IPS-18a (cell line): ENCODE measurements at regions not wholly inside any gene's neighbourhood (a gene's known extent, or its start where the extent isn't known, plus 50 kb on each side); places are given as distances from the start of the nearest gene placed in this dataset.
"Not testable (repeated sequence)": the region's sequence is repeated elsewhere in the genome, so short reads cannot be mapped to it uniquely, and the experiment has no call there.

ENCODE experiments used
- H3K27ac ChIP-seq: one replicate; pipeline ENCODE4 v1.5.1; 2013; ENCODE audit warnings: low read length
- H3K27me3 ChIP-seq: one replicate; pipeline ENCODE4 v1.6.1; 2013; ENCODE audit warnings: mild to moderate bottlenecking, low read length; ENCODE audit not compliant: control insufficient read depth, insufficient read depth
- H3K36me3 ChIP-seq: one replicate; pipeline ENCODE4 v1.6.1; 2013; ENCODE audit warnings: low read depth, low read length; ENCODE audit not compliant: control insufficient read depth
- H3K4me1 ChIP-seq: one replicate; pipeline ENCODE4 v1.6.1; 2013; ENCODE audit warnings: low read depth, low read length; ENCODE audit not compliant: control insufficient read depth
- H3K4me3 ChIP-seq: one replicate; pipeline ENCODE4 v1.5.1; 2013; ENCODE audit warnings: low read length
- H3K9ac ChIP-seq: one replicate; pipeline ENCODE4 v1.6.1; 2013; ENCODE audit warnings: mild to moderate bottlenecking, low read length, moderate library complexity
- H3K9me3 ChIP-seq: one replicate; pipeline ENCODE4 v1.6.1; 2013; ENCODE audit warnings: low read depth, low read length; ENCODE audit not compliant: control insufficient read depth

DNA sequence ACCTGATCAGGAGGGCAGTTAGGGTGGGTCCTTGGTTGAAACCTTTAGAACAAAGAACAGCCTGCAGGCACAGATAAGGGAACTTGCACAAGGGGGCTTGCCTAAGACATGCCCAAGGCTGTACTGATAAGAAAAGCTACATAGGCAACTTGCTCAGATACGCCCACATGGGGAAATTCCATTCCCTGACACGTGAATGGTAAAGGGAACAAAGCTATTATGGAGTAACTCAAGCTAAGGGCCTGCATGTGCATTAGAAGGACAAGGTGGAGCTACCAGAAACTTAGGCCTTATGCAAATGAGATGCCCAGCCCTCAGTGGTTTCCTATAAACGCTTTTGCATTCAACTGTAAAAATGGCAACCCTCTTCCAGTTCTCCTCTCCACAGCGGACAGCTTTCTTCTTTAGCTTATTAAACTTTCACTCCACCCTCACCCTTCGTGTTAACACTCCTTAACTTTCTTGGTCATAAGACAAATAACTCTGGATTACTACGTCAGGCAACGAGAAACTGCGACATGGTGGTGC lies 1192.1 kb upstream of the CELF2 start:
- no peak overlapping the region for H3K4me3 ChIP-seq
- no peak overlapping the region for H3K9ac ChIP-seq
- H3K27ac ChIP-seq, result no peak overlapping the region

DNA sequence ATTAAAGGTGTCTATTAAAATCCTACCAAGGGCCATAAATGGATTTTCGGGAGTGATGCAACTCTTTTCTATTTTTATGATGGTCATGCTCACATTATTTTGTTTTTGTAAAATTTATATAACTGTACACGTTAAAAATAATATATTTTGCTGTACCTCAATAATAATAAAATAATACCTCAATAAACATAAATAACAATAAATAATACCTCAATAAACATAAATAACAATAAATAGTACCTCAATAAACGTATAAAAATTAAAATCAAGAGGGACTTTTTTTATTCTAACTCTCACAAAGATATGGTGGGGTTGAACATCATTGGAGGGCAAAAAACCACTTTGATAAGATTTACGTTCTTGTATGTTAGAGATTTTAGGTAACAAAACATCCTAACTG lies 1189.6 kb upstream of the CELF2 start:
- peaks cover 6% of the 10 kb centered on the region for H3K4me1 ChIP-seq
- H3K36me3 ChIP-seq, result no peaks in the 10 kb centered on the region
- no peaks in the 10 kb centered on the region for H3K9me3 ChIP-seq
- no peak overlapping the region for H3K4me3 ChIP-seq
- H3K9ac ChIP-seq, result no peak overlapping the region
- H3K27me3 ChIP-seq, result no peaks in the 10 kb centered on the region
- H3K27ac ChIP-seq, result no peak overlapping the region

More for the DNA sequence above, 1192.1 kb upstream of the CELF2 start:
- Histone ChIP-seq H3K4me1 (peaks cover 6% of the 10 kb centered on the region), H3K36me3 (no peaks in the 10 kb centered on the region), H3K9me3 (no peaks in the 10 kb centered on the region), H3K27me3 (no peaks in the 10 kb centered on the region)

DNA sequence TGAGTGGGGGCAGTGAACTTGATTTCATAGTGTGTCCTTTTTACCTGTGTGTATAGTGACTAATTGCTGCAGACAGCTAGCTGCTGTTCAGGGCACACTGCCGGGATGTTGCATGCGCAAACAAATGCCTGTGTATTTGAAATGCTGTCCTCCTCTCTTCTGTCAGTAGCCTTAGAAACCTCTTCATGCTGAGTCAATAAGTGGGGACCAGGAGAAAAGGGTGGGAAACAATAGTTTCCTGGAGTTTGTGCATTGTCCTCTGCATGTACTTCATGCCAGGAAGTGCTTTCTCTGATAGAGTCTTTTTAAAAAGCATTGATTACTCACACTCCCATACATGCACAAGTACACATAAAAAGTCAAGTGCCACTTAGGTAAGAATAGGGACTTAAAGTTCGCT lies 1183.7 kb upstream of the CELF2 start:
- H3K27ac ChIP-seq, result no peak overlapping the region
- no peaks in the 10 kb centered on the region for H3K27me3 ChIP-seq
- no peaks in the 10 kb centered on the region for H3K36me3 ChIP-seq
- H3K4me1 ChIP-seq, result peaks cover 10% of the 10 kb centered on the region
- no peaks in the 10 kb centered on the region for H3K9me3 ChIP-seq
- H3K9ac ChIP-seq, result no peak overlapping the region
- no peak overlapping the region for H3K4me3 ChIP-seq

DNA sequence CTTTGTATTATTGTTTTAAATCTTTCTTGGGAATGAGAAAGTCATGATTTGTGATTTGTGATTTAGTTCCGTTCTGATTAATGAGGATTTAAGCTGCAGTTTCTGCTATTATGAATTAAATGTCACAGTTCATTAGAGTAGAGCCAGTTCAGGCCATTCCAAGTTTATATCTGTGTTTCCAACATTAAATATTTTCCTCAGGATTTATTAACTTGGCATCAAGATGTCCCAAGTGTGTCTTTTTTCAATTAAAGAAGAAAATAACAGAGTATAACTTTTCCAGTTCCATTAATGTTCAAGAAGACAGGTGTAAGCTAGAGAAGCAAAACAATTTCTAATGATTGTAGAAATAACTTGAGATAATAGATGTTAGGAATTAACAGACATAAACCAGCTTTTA lies 1183.2 kb upstream of the CELF2 start:
- Histone ChIP-seq H3K36me3 (no peaks in the 10 kb centered on the region), H3K27me3 (no peaks in the 10 kb centered on the region), H3K27ac (no peak overlapping the region), H3K9me3 (no peaks in the 10 kb centered on the region), H3K4me1 (peaks cover 10% of the 10 kb centered on the region), H3K4me3 (no peak overlapping the region), H3K9ac (no peak overlapping the region)

DNA sequence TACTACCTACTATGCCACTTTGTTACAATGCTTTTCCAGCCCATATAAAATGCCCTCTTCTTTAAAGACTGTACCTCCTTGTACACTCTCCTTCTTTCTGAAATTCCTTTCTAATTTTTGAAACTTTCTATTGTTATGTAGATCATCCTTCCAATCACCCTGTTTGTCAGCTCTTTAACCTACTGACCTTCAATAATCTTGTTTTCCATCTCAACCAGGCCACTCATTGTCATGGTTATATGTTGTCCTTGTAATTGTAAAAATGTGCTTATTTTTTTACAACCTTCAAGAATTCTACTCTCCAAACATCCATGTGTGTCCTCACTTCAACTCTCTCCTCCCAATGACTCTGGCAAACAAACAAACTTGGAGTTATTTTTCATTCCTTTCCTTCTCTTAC lies 1172.6 kb upstream of the CELF2 start:
- Histone ChIP-seq H3K27ac (no peak overlapping the region), H3K36me3 (no peaks in the 10 kb centered on the region), H3K4me3 (no peak overlapping the region), H3K27me3 (no peaks in the 10 kb centered on the region), H3K9me3 (peaks cover 10% of the 10 kb centered on the region), H3K9ac (no peak overlapping the region), H3K4me1 (no peaks in the 10 kb centered on the region)

DNA sequence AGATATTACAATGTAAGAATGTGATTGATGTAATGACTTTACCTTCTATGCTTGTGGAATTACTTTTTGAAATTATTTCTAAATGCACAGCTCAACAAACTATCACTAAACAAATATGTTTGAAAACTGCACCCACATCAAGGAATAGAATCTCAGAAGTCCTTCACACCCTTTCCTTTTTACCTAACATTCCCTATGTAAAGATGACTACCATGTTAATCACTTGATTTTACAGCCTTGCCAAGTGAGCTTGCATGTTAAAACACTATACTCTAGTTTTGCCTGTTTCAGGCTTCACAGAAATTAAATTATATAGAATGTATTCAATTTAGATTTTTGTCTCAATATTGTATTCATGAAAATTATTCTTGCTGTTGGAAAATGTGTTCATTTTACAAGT lies 1169.4 kb upstream of the CELF2 start:
- Histone ChIP-seq H3K9me3 (peaks cover 20% of the 10 kb centered on the region), H3K27ac (no peak overlapping the region), H3K27me3 (no peaks in the 10 kb centered on the region), H3K36me3 (no peaks in the 10 kb centered on the region), H3K9ac (no peak overlapping the region), H3K4me3 (no peak overlapping the region), H3K4me1 (no peaks in the 10 kb centered on the region)

DNA sequence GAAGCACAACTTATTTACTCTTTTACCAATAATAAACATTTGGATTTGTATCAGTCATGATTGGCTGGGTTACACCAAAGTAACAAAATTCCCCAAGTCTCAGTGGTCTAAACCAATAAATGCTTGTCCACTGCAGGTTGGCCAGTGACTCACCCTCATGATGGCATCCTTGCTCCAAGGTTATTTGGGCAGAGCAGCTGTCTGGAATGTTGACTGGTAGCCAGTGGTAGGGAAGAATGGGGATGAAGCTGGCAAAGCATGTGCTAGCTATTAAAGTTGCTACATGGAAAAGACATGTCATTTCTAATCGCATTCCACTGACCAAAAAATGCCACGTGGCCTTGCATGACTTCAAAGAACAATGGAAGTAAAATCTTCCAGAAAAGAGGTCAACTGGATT lies 1168.7 kb upstream of the CELF2 start:
- no peaks in the 10 kb centered on the region for H3K36me3 ChIP-seq
- peaks cover 20% of the 10 kb centered on the region for H3K9me3 ChIP-seq
- H3K27ac ChIP-seq, result no peak overlapping the region

DNA sequence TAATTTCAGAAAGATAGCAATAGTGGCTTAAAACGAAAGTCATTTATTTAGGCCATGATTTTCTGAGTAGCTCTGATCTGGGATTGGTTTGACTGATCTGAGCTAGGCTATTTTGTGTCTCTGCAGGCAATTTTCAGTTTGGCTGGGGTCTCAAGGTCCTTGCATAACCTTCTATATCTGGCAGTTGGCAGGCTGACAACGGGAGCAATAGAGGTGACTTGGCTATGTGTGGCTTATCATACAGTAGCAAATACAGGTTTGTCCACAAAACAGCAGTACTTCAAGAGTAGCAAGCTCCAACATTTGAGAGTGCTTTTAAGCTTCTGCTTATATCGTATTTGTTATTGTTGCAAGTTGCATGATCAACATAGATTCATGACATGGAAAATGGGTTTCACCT lies 1167.3 kb upstream of the CELF2 start:
- no peaks in the 10 kb centered on the region for H3K36me3 ChIP-seq

More for the DNA sequence above, 1168.7 kb upstream of the CELF2 start:
- H3K9ac ChIP-seq, result no peak overlapping the region
- no peaks in the 10 kb centered on the region for H3K27me3 ChIP-seq
- no peak overlapping the region for H3K4me3 ChIP-seq
- H3K4me1 ChIP-seq, result no peaks in the 10 kb centered on the region

DNA sequence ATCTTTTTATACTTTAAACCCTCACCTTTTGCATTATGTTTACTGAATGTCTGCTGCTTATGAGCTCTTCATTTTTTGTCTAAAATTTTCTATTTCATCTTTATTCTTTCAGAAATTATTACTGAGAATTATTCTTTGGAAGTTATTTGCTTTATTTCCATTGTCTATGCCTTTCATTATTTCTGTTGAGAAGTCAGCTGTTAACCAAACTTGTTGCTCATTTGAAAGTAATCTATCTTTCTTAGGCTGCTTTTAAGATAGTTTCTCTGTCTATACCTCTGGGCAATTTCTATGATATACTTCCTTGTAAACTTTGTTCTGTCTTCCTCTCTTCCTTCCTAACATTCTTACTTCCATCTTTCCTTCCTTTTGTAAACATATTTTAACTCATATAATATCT lies 1165.9 kb upstream of the CELF2 start:
- no peaks in the 10 kb centered on the region for H3K36me3 ChIP-seq
- H3K9ac ChIP-seq, result no peak overlapping the region

More for the DNA sequence above, 1167.3 kb upstream of the CELF2 start:
- Histone ChIP-seq H3K9ac (no peak overlapping the region), H3K27me3 (no peaks in the 10 kb centered on the region), H3K27ac (no peak overlapping the region), H3K4me3 (no peak overlapping the region), H3K9me3 (peaks cover 10% of the 10 kb centered on the region), H3K4me1 (no peaks in the 10 kb centered on the region)

DNA sequence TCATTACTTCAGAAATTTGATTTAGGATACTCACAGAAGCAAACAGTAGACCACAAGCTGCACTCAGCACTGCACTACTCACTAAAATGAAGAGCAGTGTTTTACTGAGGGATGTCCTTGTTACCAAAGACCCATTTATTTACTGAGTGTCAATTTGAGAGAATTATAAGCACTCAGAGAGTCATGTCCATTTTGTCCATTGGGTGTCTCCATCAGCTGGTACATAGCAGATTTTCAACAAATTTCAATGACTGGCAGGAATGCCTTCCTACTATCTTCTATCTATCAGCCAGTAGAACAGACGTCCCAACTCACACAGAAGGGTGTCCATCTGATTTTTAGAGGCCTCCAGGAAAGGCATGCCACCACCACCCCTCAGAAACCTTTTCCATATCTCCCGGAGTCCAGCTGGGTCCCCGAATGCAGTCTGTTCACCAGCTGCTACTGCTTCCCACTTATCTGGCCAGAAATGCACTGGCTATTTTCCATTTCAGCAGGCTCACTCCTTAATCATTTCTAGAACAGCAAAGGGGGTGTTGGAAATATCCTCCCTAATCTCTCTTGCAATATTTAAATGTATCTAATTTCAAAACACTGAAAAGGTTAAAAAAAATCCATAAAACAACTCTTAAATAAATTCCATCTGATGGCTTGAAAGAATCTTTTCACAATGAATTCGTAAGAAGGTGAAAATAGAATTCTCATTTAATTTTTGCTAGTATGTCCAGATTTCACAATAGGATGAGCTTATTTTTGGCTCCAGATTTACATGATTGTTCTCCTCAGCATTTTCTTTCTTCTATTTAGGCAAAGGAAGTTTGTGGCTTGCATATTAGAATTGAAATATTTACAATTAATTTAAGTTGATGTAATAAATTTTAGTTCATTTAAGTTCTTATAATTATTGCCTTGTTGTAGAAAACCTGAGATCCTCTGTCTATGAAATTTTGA lies 1164.0 kb upstream of the CELF2 start:
- H3K36me3 ChIP-seq, result no peaks in the 10 kb centered on the region
- H3K4me1 ChIP-seq, result no peaks in the 10 kb centered on the region
- no peaks in the 10 kb centered on the region for H3K27me3 ChIP-seq
- H3K9me3 ChIP-seq, result peaks cover 14% of the 10 kb centered on the region
- no peak overlapping the region for H3K9ac ChIP-seq
- H3K27ac ChIP-seq, result no peak overlapping the region
- H3K4me3 ChIP-seq, result no peak overlapping the region

More for the DNA sequence above, 1165.9 kb upstream of the CELF2 start:
- Histone ChIP-seq H3K27ac (no peak overlapping the region), H3K27me3 (no peaks in the 10 kb centered on the region), H3K4me3 (no peak overlapping the region), H3K9me3 (peaks cover 14% of the 10 kb centered on the region), H3K4me1 (no peaks in the 10 kb centered on the region)

DNA sequence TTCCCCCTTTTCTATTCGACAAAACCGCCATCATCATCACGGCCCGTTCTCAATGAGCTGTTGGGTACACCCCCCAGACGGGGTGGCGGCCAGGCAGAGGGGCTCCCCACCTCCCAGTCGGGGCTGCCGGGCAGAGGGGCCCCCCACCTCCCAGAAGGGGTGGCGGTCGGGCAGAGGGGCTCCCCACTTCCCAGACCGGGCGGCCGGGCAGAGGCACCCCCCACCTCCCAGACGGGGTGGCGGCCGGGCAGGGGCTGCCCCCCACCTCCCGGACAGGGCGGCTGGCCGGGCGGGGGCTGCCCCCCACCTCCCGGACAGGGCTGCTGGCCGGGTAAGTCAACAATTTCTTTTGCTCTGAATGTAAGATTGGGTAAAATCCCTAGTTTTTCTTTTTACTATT lies 1162.2 kb upstream of the CELF2 start:
- not testable (repeated sequence) for H3K9ac ChIP-seq, H3K27me3 ChIP-seq, H3K4me3 ChIP-seq, H3K27ac ChIP-seq, H3K36me3 ChIP-seq, H3K4me1 ChIP-seq
- peaks cover 14% of the 10 kb centered on the region for H3K9me3 ChIP-seq

DNA sequence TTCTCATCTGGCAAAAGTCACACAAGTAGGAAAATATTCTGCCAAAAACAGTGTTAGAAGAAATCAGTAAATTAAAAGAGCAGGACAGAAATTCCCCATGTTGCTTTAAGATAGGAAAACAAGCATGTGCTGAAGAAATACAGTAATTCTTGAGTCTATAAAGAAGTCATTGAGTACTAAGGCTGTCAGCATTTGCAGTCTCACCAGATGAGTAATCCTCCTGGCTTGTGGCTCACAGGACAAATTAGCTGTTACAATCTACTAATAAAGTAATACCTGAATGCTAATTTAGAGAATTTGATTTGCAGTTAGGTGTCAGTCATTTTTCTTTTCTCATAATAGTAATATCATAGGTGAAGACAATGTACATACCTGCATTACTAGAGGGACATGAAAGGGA lies 1158.9 kb upstream of the CELF2 start:
- no peaks in the 10 kb centered on the region for H3K4me1 ChIP-seq
- H3K4me3 ChIP-seq, result no peak overlapping the region
- no peak overlapping the region for H3K9ac ChIP-seq
- H3K9me3 ChIP-seq, result peaks cover 4% of the 10 kb centered on the region
- H3K27me3 ChIP-seq, result no peaks in the 10 kb centered on the region
- no peak overlapping the region for H3K27ac ChIP-seq
- no peaks in the 10 kb centered on the region for H3K36me3 ChIP-seq
